WERI-Rb-1 (cell line): ENCODE measurements at regions not wholly inside any gene's neighbourhood (a gene's known extent, or its start where the extent isn't known, plus 50 kb on each side); places are given as distances from the start of the nearest gene placed in this dataset.

Experiments
- DNase-seq: peaks from one replicate; pipeline ENCODE4 v3.0.0-alpha.2; 2020
- H3K27ac ChIP-seq: fragments of 250-450 bp; sonication (Bioruptor Pico); 2 replicates; pipeline ENCODE4 v1.5.1; 2020; ENCODE audit warnings: mild to moderate bottlenecking, moderate library complexity
- H3K27me3 ChIP-seq: fragments of 250-450 bp; sonication (Bioruptor Pico); 2 replicates; pipeline ENCODE4 v1.5.1; 2021; ENCODE audit warnings: mild to moderate bottlenecking, low read depth, moderate library complexity; ENCODE audit not compliant: insufficient read depth, severe bottlenecking
- H3K36me3 ChIP-seq: fragments of 250-450 bp; sonication (Bioruptor Pico); 2 replicates; pipeline ENCODE4 v1.5.1; 2020; ENCODE audit warnings: mild to moderate bottlenecking, moderate library complexity
- H3K4me3 ChIP-seq: 2 replicates; pipeline ENCODE4 v1.5.1; 2011; ENCODE audit warnings: low read depth, mild to moderate bottlenecking, control low read depth, low read length
- H3K9me3 ChIP-seq: fragments of 250-450 bp; sonication (Bioruptor Pico); 2 replicates; pipeline ENCODE4 v1.5.1; 2021; ENCODE audit warnings: mild to moderate bottlenecking, moderate library complexity; ENCODE audit not compliant: severe bottlenecking
- CTCF ChIP-seq: IDR thresholded peaks from 2 replicates; pipeline ENCODE4 v1.5.1; 2011; ENCODE audit warnings: low read depth, mild to moderate bottlenecking, control low read depth, inconsistent platforms, low read length

DNA sequence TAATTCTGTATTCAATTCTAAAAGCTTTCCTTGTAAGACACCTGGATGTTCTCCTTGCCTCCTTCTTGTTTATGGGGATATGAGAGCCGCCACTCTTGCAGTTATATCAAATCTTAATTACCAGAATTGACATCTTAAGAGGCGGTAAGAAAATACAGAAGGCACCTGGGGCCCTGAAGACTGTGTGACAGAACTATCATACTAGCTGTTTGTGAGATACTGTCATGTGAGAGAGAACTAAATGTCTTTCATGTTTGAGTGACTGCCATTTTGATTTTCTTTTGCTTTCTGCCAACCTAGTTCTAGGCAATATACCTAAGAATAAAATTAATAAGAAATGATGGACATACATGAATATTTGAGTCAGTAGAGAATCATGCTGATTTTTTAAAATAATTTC lies 340.2 kb upstream of the SMIM31 start:
- Histone ChIP-seq H3K27ac (no peak overlapping the region), H3K27me3 (no peaks in the 10 kb centered on the region), H3K4me3 (no peak overlapping the region), H3K9me3 (no peaks in the 10 kb centered on the region), H3K36me3 (no peaks in the 10 kb centered on the region)
- no peak for DNase-seq
- TF ChIP-seq CTCF = no peak

GRCh38 chr4:164423819-164424218 lies 330.1 kb upstream of the SMIM31 start:
- no peak overlapping the region for H3K4me3 ChIP-seq
- TF ChIP-seq CTCF = no peak
- H3K36me3 ChIP-seq = no peaks in the 10 kb centered on the region
- no peak overlapping the region for H3K27ac ChIP-seq
- no peak for DNase-seq
- no peaks in the 10 kb centered on the region for H3K9me3 ChIP-seq
- H3K27me3 ChIP-seq = no peaks in the 10 kb centered on the region

DNA sequence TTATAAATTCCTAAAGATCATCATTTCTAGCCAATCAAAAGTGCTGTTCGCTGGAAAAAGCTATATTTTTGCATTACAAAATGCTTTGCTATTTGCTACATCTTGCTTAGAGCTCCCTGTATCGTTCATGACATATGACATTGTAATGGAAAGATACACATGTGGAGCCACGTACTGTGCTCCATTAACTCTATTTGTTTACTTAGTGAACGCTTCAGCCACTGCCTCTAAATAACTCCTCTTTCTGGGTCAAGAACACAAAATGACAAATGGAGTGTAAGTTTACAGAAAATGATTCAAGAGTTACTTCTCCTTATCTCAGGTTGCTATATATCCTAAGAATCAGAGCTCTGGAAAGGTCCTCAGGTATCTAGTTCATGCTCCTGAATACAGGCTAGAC lies 329.1 kb upstream of the SMIM31 start:
- no peak for DNase-seq
- H3K36me3 ChIP-seq = no peaks in the 10 kb centered on the region
- H3K27ac ChIP-seq = no peak overlapping the region
- TF ChIP-seq CTCF = no peak
- no peak overlapping the region for H3K4me3 ChIP-seq
- H3K9me3 ChIP-seq = no peaks in the 10 kb centered on the region
- no peaks in the 10 kb centered on the region for H3K27me3 ChIP-seq

DNA sequence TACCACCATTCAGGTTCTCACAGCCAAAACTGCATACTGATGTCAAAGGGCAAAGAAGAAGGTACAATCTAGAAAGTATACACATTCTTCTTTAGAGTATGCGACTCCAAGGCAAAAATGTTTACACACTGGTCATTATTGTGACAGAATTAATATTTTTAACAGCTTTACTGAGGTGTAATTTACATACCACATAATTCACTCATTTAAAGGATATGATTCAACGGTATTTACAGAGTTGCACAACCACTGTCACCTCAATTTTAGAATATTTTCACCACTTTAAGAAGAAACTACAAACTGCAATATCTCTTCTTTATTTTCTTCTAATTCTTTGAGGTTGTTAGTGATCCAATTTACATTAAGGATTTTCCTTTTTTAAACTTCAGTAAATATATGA lies 325.4 kb upstream of the SMIM31 start:
- no peaks in the 10 kb centered on the region for H3K27me3 ChIP-seq
- no peak for DNase-seq
- TF ChIP-seq CTCF = no peak
- H3K9me3 ChIP-seq = no peaks in the 10 kb centered on the region
- H3K4me3 ChIP-seq = no peak overlapping the region
- no peak overlapping the region for H3K27ac ChIP-seq
- no peaks in the 10 kb centered on the region for H3K36me3 ChIP-seq

DNA sequence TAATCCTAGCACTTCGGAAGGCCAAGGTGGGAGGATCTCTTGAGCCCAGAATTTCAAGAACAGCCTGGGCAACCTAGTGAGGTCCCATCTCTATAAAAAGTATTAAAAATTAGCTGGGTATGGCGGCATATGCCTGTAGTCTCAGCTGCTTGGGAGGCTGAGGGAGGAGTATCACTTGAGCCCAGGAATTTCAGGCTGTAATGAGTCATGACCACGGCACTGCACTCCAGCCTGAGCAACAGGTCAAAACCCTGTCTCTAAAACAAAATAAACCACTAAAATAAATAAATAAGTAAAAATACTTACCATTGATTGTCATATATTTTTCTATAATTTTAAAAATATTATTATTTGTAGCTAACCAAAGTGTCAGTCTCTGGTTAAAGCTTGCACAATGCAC lies 315.6 kb upstream of the SMIM31 start:
- H3K9me3 ChIP-seq = no peaks in the 10 kb centered on the region
- no peak for DNase-seq
- no peaks in the 10 kb centered on the region for H3K27me3 ChIP-seq
- H3K36me3 ChIP-seq = no peaks in the 10 kb centered on the region
- H3K4me3 ChIP-seq = no peak overlapping the region
- no peak overlapping the region for H3K27ac ChIP-seq
- no peak for TF ChIP-seq CTCF

DNA sequence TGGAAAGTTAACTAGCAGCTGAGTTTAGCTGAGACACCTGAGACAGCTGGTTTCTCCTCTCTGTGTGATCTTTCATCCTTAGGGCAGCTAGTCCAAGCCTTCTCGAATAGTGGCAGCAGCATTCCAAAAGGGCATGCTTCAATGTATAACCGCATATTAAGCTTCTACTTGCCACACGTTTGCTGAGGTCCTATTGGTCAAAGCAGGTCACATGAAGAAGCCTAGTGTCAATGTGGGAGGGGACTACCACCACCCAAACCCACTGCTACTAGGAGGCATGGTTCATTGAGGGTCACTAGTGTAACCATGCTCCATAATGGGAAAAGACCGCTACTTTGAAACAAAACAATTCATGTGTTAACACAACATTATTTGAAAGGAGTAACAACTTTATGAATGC lies 314.9 kb upstream of the SMIM31 start:
- Histone ChIP-seq H3K27ac (no peak overlapping the region), H3K36me3 (no peaks in the 10 kb centered on the region), H3K27me3 (no peaks in the 10 kb centered on the region), H3K4me3 (no peak overlapping the region), H3K9me3 (no peaks in the 10 kb centered on the region)
- DNase-seq = no peak
- TF ChIP-seq CTCF = no peak
